ENCODE measurements at regions not wholly inside any gene's neighbourhood (a gene's known extent, or its start where the extent isn't known, plus 50 kb on each side); places are given as distances from the start of the nearest gene placed in this dataset.
"Not testable (repeated sequence)": the region's sequence is repeated elsewhere in the genome, so short reads cannot be mapped to it uniquely, and the experiment has no call there.

GRCh38 chrX:121172703-121173102, 125.3 kb downstream of the GLUD2 start:
- DNase-seq, result no peak

DNA sequence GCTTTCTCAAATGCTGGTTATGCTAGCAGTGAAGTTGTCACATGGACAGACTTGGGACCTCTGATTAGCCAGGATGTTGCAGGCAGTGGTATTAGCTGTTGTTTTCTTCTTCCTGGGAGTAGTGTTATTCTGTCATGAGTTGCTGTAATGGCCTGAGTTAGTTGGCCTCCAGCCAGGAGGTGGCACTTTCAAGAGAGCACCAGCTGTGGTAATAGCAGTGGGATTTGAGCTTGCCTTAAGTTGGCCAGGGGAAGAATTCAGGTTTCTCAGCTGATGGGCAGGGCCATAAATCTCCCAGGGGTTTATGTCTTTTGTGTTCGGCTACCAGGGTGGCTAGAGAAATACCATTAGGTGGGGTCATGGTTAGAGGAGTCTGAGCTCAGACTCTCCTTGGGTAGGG, 132.6 kb downstream of the GLUD2 start:
- no peak for DNase-seq

GRCh38 chrX:121191779-121192178, 144.4 kb downstream of the GLUD2 start:
- no peak for DNase-seq

GRCh38 chrX:121195719-121196118, 148.3 kb downstream of the GLUD2 start:
- no peak for DNase-seq

- not testable (repeated sequence) for DNase-seq
Measured at GRCh38 chrX:121196872-121197444, 149.5 kb downstream of the GLUD2 start.

DNA sequence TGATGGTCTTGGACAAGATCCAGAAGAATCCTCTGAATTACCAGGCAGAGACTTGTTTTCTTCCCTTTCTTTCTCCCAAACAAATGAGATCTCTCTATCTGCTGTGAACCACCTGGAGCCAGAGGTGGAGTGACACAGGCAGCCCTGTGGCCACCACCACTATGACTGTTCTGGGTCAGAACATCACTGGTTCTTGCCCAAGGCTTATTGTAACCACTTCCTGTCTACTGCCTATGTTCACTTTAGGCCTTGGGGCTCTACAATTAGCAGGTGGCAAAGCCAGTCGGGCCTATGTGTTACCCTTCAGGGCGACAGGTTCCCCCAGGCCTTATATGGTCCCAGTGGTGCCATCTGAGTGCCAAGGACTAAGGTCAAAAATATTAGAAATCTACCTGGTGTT, 161.2 kb downstream of the GLUD2 start:
- no peak for DNase-seq

GRCh38 chrX:121216641-121217374, 169.4 kb downstream of the GLUD2 start:
- no peak for DNase-seq

GRCh38 chrX:121221322-121221977, 174.0 kb downstream of the GLUD2 start:
- DNase-seq, result no peak

- no peak for DNase-seq
Measured at GRCh38 chrX:121227888-121228287, 180.5 kb downstream of the GLUD2 start.

- DNase-seq, result no peak
Measured at GRCh38 chrX:121231566-121232358, 184.4 kb downstream of the GLUD2 start.

- DNase-seq, result no peak
Measured at GRCh38 chrX:121236040-121236439, 188.6 kb downstream of the GLUD2 start.

GRCh38 chrX:121238093-121238492, 190.7 kb downstream of the GLUD2 start:
- DNase-seq, result no peak

GRCh38 chrX:121244511-121244910, 197.1 kb downstream of the GLUD2 start:
- no peak for DNase-seq

- DNase-seq, result no peak
Measured at GRCh38 chrX:121245763-121246162, 198.4 kb downstream of the GLUD2 start.

DNA sequence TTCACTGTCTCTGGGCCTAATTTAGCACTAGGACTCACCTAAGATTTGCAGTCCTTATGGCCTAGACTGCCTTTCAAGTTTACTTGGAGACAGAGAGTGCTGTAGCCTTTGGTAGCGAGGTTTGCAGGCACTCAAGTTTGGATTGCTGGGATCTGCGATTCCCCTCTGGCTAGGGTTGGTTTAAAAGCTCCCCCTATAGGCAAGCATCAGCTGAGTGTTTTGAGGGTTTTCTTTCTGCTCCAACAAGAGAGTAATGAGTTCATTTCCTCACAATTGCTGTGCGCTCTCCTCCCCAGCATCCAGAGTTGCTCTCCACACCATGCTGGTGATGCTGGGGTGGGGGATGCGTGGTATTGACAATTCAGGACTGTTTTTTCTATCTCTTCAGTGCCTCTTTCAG, 206.9 kb downstream of the GLUD2 start:
- no peak for DNase-seq

GRCh38 chrX:121256647-121257046, 209.2 kb downstream of the GLUD2 start:
- DNase-seq, result no peak

DNA sequence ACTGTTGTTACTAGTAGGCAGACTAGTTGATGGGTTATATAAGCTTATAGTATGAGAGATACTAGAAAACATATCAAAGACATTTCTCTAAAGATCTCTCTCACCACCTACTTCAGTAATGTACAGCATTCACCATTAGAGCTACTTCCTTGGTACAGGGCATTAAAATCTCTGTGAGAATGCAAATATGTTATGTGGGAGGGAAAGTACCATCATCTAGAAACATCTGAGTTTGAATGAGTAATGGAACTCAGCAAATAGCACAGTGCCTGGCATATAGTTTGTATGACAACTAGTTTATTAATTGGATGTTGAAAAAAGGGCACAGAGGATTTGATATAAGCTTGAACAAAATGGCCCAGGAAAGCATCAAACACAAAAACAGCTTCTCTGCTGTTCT, 211.1 kb downstream of the GLUD2 start:
- no peak for DNase-seq

DNA sequence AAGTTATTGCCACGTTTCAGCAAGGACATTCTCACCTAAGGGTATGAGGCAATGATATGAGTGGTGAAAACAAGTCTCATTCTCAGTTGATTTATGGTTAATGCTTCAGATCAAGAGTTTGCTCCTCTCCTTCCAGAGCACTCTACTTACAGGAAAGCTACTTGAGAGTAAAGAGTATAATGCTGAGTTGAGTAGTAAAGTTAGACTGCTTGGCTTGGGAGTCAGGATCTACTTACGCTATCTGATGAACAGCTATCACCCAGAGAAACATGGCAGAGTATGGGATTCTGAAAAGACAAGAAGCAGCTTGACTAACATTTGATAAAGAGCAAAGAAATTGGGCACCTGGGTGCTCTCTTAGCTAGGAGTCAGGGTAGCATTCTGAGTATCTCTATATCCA, 211.8 kb downstream of the GLUD2 start:
- no peak for DNase-seq

- DNase-seq, result no peak
Measured at GRCh38 chrX:121260596-121261240, 213.3 kb downstream of the GLUD2 start.

DNA sequence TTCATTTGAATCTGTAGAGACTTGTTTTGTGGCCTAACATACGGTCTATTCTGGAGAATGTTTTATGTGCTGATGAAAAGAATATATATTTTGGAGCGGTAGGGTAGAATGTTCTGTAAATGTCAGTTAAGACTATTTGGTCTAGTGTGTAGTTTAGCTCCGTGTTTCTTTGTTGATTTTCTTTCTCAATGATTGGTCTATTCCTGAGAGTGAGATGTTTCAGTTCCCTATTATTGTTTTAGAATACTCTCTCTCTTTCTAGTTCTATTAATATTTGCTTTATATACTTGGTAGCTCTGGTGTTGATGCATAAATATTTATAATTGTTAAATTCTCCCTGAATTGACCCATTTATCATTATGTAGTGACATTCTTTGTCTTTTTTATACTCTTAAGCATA, 236.5 kb downstream of the GLUD2 start:
- DNase-seq, result no peak

DNA sequence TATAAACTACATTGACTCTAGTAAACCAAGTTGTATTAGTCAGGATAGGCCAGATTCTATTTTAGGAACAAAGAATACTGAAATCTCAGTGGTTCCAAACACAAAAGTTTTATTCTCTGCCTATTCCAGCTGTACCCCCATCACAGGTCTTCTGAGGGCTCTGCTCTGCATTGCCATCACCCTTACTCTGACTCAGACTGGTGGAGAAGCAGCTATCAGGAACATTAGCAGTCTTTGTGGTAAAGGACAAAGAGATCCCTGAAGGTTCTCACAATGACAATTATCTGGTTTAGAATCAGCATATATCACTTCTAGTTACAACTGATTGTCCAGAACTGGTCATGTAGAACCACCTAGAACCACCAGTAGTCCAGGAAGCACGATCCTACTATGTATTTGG, 251.1 kb downstream of the GLUD2 start:
- no peak for DNase-seq

DNA sequence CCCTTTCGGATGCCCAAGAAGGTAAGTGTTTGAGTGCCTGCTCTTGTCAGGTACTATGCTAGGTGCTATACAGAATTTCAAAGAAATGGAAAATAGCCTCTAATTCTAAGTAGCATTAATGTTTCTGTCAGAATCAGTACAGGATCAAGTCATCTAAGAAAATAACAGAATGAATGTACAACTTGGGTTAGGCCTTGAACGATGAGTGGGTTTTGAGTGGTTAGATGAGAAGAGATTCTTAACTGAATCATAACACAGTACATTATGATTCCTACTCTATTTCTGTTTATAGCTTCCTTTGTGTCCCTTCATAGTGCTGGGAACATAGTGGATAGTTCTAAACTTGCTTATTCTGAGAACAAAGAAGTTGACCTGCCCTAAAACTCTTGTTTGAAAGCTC, 253.9 kb downstream of the GLUD2 start:
- no peak for DNase-seq

- DNase-seq, result no peak
Measured at GRCh38 chrX:121301822-121302221, 254.4 kb downstream of the GLUD2 start.

Measured in stimulated activated naive CD4-positive, alpha-beta T cell (primary cell).